GM10266 (cell line): ENCODE measurements at regions not wholly inside any gene's neighbourhood (a gene's known extent, or its start where the extent isn't known, plus 50 kb on each side); places are given as distances from the start of the nearest gene placed in this dataset.

ENCODE experiments used
- DNase-seq: peaks from one replicate; pipeline ENCODE4 v3.0.0; 2012; ENCODE audit errors: extremely low spot score
- TF ChIP-seq, protein P1 (sequence below): IDR thresholded peaks from 2 replicates; pipeline ENCODE4 v1.5.1; 2012; ENCODE audit warnings: mild to moderate bottlenecking, low read depth; ENCODE audit not compliant: control insufficient read depth, insufficient read depth; ENCODE audit errors: missing control alignments

DNA sequence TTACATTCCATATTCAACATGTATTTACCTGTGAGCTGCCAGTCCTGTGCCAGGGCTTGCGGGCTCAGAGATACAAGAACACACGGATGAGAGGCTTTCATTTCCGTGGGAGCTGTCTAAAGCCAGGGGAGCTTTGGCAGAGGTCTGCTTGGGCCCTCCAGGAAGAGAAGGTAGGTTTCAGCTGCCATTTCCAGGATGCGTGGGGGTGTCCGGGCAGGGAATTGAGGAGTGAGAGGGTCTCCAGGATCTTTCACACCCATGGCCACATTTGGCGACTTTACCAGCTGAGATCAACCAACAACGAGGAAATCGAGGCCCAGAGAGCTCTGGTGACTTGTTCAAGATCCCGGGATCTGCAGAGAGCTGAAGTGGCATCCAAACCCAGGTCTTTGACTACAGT lies 119.6 kb downstream of the BUD13 start:
- TF ChIP-seq, protein P1, sequence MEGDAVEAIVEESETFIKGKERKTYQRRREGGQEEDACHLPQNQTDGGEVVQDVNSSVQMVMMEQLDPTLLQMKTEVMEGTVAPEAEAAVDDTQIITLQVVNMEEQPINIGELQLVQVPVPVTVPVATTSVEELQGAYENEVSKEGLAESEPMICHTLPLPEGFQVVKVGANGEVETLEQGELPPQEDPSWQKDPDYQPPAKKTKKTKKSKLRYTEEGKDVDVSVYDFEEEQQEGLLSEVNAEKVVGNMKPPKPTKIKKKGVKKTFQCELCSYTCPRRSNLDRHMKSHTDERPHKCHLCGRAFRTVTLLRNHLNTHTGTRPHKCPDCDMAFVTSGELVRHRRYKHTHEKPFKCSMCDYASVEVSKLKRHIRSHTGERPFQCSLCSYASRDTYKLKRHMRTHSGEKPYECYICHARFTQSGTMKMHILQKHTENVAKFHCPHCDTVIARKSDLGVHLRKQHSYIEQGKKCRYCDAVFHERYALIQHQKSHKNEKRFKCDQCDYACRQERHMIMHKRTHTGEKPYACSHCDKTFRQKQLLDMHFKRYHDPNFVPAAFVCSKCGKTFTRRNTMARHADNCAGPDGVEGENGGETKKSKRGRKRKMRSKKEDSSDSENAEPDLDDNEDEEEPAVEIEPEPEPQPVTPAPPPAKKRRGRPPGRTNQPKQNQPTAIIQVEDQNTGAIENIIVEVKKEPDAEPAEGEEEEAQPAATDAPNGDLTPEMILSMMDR, result no peak
- no peak for DNase-seq

GRCh38 chr11:116651737-116652237 lies 121.0 kb downstream of the BUD13 start:
- TF ChIP-seq, protein P1, result no peak
- no peak for DNase-seq

- no peak for DNase-seq
- TF ChIP-seq, protein P1, result no peak
Measured at GRCh38 chr11:116651098-116651736, 121.6 kb downstream of the BUD13 start.

- TF ChIP-seq, protein P1, result no peak
- DNase-seq, result no peak
Measured at GRCh38 chr11:116650052-116650451, 122.7 kb downstream of the BUD13 start.

DNA sequence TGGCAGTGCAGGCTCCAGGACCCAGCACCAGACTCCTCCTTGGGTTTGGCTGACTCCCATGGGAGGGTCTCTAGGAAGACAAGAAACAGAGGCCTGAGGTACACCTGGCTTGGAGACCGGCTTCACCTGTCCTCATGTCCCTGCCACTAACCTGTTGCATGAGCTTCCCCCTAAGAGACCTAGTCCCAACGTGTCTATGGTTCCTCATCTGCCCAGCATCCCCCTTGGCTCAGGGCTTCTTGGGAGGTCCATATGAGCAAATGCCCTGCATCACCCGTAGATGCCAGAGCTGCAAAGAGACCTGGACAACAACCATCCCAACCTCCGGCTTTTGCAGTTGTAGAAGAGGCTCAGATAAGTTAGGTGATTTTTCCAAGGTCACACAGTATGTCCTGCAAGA lies 123.5 kb downstream of the BUD13 start:
- TF ChIP-seq, protein P1, result no peak
- DNase-seq, result no peak

GRCh38 chr11:116648247-116649174 lies 124.3 kb downstream of the BUD13 start:
- no peak for DNase-seq
- TF ChIP-seq, protein P1, result no peak

DNA sequence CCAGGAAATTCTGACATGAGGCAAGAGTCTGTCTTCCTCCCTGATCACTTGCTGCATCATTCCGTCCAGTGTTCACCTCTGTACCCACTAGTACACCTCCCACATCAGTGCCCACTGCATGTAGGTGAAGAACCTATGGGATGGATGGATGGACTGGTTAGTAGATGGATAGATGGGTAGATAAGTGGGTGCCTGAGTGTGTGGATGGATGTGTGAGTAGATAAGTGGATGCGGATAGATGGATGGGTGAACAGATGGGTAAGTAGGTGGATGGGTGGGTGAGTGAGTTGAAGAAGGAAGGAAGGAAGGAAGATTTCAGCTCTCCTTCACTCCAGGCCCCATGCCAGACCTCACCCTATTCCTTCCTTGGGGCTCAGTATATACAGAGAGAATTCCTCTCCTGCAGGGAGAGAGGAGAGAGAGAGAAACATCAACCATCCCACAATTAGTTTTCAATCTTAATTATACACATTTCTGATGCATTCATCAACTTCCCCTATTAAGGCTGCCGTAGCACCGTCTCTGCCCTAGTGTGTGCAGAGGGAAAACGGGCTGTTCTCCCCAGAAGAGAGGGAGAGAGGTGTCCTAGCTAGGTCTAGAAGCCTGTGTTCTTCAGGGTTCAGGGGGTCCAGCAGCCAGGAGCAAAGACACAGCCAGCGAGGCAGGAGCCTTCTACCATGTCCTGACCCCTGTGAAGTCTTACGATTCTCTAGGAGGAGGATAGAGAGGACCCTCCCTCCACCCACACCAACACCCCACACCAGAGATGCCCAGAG lies 125.3 kb downstream of the BUD13 start:
- DNase-seq, result no peak
- TF ChIP-seq, protein P1, result no peak
